GM12865 (cell line): ENCODE measurements at regions not wholly inside any gene's neighbourhood (a gene's known extent, or its start where the extent isn't known, plus 50 kb on each side); places are given as distances from the start of the nearest gene placed in this dataset.

ENCODE experiments used
- DNase-seq: peaks from one replicate; pipeline ENCODE4 v3.0.0; 2010; ENCODE audit warnings: low read depth
- H3K4me3 ChIP-seq: 2 replicates; pipeline ENCODE4 v1.5.1; 2011; ENCODE audit warnings: mild to moderate bottlenecking, low read depth, low read length, control low read depth
- TF ChIP-seq, protein P1 (sequence below): IDR thresholded peaks from 2 replicates; pipeline ENCODE4 v1.5.1; 2011; ENCODE audit warnings: low read length, control low read depth, low read depth, inconsistent platforms; ENCODE audit not compliant: insufficient read depth; ENCODE audit errors: missing control alignments

DNA sequence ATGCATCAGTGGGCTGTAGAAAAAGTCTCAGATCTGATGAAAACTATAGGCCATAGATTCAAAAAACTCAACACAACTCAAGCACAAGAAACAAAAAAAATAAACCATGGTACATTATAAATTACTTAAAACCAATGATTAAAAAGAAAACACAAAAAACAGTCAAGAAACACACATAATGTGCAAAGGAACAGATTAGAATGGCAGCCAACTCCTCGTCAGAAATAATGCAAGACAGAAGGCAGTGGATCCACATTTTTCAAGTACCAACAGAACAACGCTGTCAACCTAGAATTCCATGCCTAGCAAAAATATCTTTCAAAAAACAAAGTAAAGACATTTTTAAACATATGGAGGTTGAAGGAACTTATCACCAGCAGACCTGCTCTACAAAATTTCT, 69.7 kb downstream of the PSMB1 start:
- H3K4me3 ChIP-seq = no peak overlapping the region
- no peak for DNase-seq

DNA sequence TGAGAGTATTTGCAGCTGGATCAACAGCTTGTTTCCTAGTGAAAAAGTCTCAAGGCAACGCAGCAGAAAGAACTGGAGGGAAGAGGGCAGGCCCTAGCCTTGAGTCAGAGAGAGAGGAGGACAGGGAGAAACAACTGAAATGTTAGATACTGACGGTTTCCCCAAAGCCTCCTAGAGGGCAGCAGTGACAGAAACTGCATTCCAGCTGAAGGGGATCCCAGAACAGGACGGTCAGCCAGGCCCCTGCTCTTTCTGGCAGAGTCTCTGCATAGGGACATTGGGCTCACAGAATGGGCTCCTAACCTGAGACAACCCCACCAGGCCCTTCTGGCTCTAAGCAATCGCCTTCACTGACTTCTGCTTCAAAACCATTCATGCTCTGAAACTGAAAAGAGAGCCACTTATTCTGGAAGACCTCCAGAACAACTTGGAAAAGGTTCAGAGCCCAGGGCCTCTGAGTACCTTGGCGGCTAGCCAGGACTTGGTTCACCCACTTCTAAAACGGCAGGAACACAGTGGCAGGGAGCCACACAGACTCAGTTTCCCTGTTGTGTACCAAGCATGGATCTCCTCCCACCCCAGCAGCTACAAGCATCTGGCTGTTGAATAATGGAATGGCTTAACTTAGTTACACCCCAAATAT, 72.9 kb downstream of the PSMB1 start:
- TF ChIP-seq, protein P1, sequence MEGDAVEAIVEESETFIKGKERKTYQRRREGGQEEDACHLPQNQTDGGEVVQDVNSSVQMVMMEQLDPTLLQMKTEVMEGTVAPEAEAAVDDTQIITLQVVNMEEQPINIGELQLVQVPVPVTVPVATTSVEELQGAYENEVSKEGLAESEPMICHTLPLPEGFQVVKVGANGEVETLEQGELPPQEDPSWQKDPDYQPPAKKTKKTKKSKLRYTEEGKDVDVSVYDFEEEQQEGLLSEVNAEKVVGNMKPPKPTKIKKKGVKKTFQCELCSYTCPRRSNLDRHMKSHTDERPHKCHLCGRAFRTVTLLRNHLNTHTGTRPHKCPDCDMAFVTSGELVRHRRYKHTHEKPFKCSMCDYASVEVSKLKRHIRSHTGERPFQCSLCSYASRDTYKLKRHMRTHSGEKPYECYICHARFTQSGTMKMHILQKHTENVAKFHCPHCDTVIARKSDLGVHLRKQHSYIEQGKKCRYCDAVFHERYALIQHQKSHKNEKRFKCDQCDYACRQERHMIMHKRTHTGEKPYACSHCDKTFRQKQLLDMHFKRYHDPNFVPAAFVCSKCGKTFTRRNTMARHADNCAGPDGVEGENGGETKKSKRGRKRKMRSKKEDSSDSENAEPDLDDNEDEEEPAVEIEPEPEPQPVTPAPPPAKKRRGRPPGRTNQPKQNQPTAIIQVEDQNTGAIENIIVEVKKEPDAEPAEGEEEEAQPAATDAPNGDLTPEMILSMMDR = no peak
- no peak overlapping the region for H3K4me3 ChIP-seq
- no peak for DNase-seq

More for the DNA sequence above, 69.7 kb downstream of the PSMB1 start:
- TF ChIP-seq, protein P1 = no peak

DNA sequence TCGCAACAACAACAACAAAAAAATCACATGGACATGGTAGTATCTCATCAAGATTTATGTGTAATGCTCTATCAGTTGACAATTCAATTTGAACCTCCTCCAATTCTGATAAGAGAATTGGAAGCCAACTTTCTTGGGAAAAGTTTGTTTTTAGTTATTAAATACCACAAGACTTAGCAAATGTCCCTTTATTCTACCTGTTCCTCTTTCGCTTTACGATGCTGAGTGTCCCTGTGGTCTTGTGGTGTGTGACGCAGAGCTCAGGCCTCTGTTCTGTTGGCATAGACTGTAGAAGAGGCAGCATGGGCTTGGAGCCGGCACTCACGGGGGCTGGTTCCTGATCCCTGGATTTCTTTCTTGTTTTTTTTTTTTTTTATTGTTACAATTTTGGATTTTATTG, 76.7 kb downstream of the PSMB1 start:
- H3K4me3 ChIP-seq = no peak overlapping the region
- TF ChIP-seq, protein P1 = no peak
- peak; percentile 40 for DNase-seq

DNA sequence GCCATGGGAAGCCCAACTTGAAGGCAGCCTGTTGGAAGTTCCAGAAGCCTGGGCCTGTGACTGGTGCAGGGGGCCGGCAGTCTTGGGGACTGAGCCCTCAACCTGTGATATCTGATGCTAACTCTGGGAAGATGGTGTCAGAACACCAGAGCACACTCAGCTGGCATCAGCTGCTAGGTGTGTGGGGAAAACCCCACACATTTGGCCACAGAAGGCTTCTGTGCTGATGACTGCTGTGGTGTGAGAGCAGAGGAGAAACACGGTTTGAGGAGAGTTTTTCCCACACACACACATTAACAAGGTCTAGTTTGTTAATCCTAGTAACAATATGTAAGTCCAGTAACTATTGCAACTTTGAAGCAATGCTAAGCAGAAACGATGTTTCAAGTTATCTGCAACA, 78.0 kb downstream of the PSMB1 start:
- TF ChIP-seq, protein P1 = no peak
- DNase-seq = no peak
- no peak overlapping the region for H3K4me3 ChIP-seq

DNA sequence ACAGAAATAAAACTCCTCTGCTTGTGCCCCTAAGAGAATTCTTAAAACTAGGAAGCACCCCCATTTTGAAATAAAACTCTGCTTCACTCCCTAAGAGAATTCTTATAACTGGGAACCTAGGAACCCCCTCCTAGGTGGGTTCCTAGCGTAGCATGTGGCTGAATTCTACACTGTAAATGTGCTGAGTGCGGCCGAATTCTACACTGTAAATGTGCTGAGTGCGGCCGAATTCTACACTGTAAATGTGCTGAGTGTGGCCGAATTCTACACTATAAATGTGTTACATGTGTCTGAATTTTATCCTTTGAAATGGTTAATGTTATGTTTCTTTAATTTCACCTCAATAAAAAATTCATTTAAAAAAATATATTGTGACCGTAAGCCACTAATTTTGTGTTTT, 79.3 kb downstream of the PSMB1 start:
- TF ChIP-seq, protein P1 = no peak
- no peak for DNase-seq
- H3K4me3 ChIP-seq = no peak overlapping the region

DNA sequence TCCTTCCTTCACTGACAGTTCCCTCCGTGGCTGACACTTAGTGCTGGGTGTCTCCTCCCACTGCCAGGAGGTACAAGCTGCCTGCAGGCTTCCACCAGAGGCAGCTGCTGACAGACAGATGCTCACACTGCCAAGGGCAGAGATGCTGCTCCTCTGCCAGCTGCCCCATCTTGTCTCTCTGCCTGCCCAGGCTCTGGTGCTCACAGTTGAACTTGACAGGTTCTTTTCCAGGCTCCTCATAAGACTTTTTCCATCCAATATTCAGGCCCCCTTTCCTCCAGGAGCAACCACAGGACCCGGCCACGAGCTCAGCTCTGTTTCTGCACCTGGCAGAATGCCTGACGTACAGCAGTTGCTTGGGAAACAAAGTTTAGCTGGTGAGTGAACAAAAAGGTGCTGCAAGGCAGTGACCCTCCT, 79.8 kb downstream of the PSMB1 start:
- TF ChIP-seq, protein P1 = no peak
- no peak overlapping the region for H3K4me3 ChIP-seq
- no peak for DNase-seq

DNA sequence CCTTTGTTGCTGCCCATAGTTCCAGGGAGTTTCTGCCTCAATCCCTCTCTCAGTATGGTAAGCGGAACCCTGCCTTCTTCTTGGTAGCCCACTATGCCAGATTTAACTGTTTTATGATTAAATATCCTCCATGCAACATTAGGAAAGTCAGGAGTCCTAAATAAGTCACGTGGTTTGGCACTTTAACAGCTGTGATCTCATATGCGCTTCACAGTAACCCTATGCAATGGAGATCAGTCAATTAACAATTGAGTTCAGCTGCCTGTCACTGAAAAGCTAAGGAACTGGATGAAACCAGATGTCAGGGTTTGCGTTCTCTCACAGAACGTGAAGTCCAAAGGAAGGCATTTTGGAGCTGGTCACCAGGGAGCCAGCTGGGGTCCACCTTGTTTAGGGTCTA, 81.6 kb downstream of the PSMB1 start:
- no peak overlapping the region for H3K4me3 ChIP-seq
- no peak for DNase-seq
- TF ChIP-seq, protein P1 = no peak
